Rectal smooth muscle tissue (tissue), 1 donor: ENCODE measurements at regions not wholly inside any gene's neighbourhood (a gene's known extent, or its start where the extent isn't known, plus 50 kb on each side); places are given as distances from the start of the nearest gene placed in this dataset.
"Not testable (repeated sequence)": the region's sequence is repeated elsewhere in the genome, so short reads cannot be mapped to it uniquely, and the experiment has no call there.

Source experiments
- H3K27ac ChIP-seq: one replicate; pipeline ENCODE4 v1.7.0; 2013; ENCODE audit warnings: low read depth, low read length, inconsistent platforms
- H3K27me3 ChIP-seq: one replicate; pipeline ENCODE4 v1.7.0; 2013; ENCODE audit warnings: low read length; ENCODE audit not compliant: control insufficient read depth, insufficient read depth
- H3K36me3 ChIP-seq: one replicate; pipeline ENCODE4 v1.7.0; 2013; ENCODE audit warnings: low read length; ENCODE audit not compliant: control insufficient read depth, insufficient read depth
- H3K4me1 ChIP-seq: one replicate; pipeline ENCODE4 v1.7.0; 2013; ENCODE audit warnings: low read length; ENCODE audit not compliant: control insufficient read depth, insufficient read depth
- H3K4me3 ChIP-seq: one replicate; pipeline ENCODE4 v1.7.0; 2013; ENCODE audit warnings: low read length
- H3K9ac ChIP-seq: one replicate; pipeline ENCODE4 v1.7.0; 2013; ENCODE audit warnings: low read length

GRCh38 chr14:87261621-87262020, 731.4 kb downstream of the GALC start:
- Histone ChIP-seq H3K27ac (no peak overlapping the region), H3K36me3 (no peaks in the 10 kb centered on the region)

DNA sequence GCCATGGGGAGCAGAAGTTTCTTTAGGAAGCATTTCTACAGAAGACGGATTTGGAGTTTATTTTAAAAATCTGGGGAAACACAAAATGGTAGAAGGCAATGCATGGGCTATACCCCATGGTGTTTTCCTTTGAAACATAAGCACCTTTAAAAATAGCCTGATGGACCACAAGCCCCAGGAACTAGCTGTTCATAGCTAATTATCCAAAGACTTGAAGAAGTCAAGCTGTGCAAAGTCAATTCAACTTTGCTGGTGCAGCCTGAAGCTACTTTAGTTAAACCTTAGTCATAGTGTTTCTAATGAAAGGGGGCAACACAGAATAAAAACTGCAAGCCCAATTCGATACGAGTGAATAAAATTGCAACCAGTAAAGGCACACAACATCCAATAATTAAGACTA, 732.5 kb downstream of the GALC start:
- Histone ChIP-seq H3K4me3 (no peak overlapping the region), H3K27me3 (no peaks in the 10 kb centered on the region), H3K27ac (no peak overlapping the region), H3K36me3 (no peaks in the 10 kb centered on the region), H3K9ac (no peak overlapping the region), H3K4me1 (no peaks in the 10 kb centered on the region)

More at GRCh38 chr14:87261621-87262020, 731.4 kb downstream of the GALC start:
- Histone ChIP-seq H3K4me1 (no peaks in the 10 kb centered on the region), H3K9ac (no peak overlapping the region), H3K4me3 (no peak overlapping the region), H3K27me3 (no peaks in the 10 kb centered on the region)

DNA sequence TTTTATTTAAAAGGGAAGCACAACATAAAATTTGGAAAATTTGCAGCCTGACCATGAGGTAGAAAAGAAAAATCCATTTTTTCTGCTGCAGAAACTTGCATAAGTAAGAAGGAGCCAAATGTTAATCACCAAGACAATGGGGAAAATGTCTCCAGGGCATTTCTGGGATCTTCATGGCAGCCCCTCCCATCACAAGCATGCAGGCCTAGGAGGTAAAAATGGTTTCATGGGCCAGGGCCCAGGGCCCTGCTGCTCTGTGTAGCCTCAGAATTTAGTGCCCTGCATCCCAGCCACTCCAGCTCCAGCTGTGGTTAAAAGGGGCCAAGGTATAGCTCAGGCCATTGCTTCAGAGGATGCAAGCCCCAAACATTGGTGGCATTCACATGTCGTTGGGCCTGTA, 735.6 kb downstream of the GALC start:
- H3K36me3 ChIP-seq = no peaks in the 10 kb centered on the region
- no peak overlapping the region for H3K9ac ChIP-seq
- H3K4me1 ChIP-seq = no peaks in the 10 kb centered on the region
- no peaks in the 10 kb centered on the region for H3K27me3 ChIP-seq
- H3K27ac ChIP-seq = no peak overlapping the region
- H3K4me3 ChIP-seq = no peak overlapping the region

- H3K4me1 ChIP-seq = no peaks in the 10 kb centered on the region
- H3K9ac ChIP-seq = no peak overlapping the region
- no peaks in the 10 kb centered on the region for H3K36me3 ChIP-seq
These were observed 737.9 kb downstream of the GALC start for GRCh38 chr14:87255058-87255457.

DNA sequence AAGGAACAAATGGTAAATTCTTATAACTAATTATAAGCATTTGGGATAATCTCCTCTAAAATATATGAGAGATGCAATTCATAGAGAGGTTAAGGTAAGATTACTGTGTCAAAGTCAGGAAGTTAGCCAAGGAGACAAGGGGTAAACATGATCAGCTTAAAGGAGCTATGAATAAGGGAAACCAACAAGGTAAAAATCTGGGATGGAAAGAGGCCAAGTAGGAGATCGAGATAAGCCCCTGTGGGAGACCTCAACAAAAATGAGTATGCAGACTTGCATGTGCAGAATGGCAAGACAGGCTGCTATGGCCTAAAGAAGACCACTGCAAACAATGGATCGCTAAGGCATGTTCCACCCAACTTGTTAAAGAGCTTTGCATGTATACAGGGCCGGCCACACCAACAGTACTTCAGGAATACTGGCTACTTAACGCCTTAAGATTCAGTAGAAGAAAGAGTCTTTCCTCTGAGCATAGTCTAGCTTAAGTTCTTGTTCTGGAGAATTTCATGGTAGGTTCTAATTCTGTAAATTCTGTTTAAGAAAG, 738.6 kb downstream of the GALC start:
- no peak overlapping the region for H3K27ac ChIP-seq
- no peaks in the 10 kb centered on the region for H3K27me3 ChIP-seq
- no peaks in the 10 kb centered on the region for H3K4me1 ChIP-seq
- H3K4me3 ChIP-seq = no peak overlapping the region
- H3K36me3 ChIP-seq = no peaks in the 10 kb centered on the region
- H3K9ac ChIP-seq = no peak overlapping the region

More at GRCh38 chr14:87255058-87255457, 737.9 kb downstream of the GALC start:
- no peaks in the 10 kb centered on the region for H3K27me3 ChIP-seq
- H3K4me3 ChIP-seq = no peak overlapping the region
- H3K27ac ChIP-seq = no peak overlapping the region

DNA sequence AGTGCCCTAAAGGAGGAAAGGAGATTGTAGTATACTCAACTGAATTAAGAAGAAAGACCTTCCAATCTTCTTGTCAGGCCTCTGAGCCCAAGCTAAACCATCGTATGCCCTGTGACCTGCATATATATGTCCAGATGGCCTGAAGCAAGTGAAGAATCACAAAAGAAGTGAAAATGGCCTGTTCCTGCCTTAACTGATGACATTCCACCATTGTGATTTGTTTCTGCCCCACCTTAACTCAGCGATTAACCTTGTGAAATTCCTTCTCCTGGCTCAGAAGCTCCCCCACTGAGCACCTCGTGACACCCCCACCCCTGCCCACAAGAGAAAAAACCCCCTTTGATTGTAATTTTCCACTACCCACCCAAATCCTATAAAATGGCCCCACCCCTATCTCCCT, 739.2 kb downstream of the GALC start:
- not testable (repeated sequence) for H3K27ac ChIP-seq, H3K36me3 ChIP-seq, H3K27me3 ChIP-seq, H3K9ac ChIP-seq, H3K4me3 ChIP-seq, H3K4me1 ChIP-seq

GRCh38 chr14:87252103-87252502, 740.9 kb downstream of the GALC start:
- H3K27me3 ChIP-seq = no peaks in the 10 kb centered on the region
- no peaks in the 10 kb centered on the region for H3K36me3 ChIP-seq
- H3K9ac ChIP-seq = no peak overlapping the region
- H3K27ac ChIP-seq = no peak overlapping the region
- H3K4me1 ChIP-seq = no peaks in the 10 kb centered on the region
- H3K4me3 ChIP-seq = no peak overlapping the region

DNA sequence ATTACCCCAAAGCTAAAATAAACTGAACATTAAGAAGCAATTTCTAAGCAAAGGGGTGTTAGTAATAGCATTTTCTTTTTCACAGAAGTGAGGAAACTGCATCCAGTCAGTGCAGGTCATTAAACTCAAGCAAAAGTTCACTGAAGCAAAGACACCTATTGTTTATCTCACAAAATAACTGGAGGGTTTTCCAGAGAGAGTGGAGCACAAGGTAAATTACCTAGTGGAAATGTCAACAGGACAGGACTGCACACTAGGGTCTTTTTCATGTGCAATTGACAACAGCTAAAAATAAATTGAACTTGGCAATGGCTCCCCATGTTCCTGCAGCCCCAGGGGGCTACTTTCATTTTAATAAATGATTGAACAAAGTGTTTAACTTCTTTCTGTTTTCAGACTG, 742.0 kb downstream of the GALC start:
- Histone ChIP-seq H3K36me3 (no peaks in the 10 kb centered on the region), H3K4me3 (no peak overlapping the region), H3K4me1 (no peaks in the 10 kb centered on the region), H3K27me3 (no peaks in the 10 kb centered on the region), H3K9ac (no peak overlapping the region), H3K27ac (no peak overlapping the region)

- H3K4me3 ChIP-seq = no peak overlapping the region
- H3K9ac ChIP-seq = no peak overlapping the region
- no peaks in the 10 kb centered on the region for H3K36me3 ChIP-seq
- H3K27me3 ChIP-seq = no peaks in the 10 kb centered on the region
- no peaks in the 10 kb centered on the region for H3K4me1 ChIP-seq
- no peak overlapping the region for H3K27ac ChIP-seq
These were observed 751.8 kb downstream of the GALC start for GRCh38 chr14:87241018-87241768.

GRCh38 chr14:87240319-87240718, 752.7 kb downstream of the GALC start:
- not testable (repeated sequence) for H3K27ac ChIP-seq, H3K27me3 ChIP-seq, H3K4me1 ChIP-seq, H3K36me3 ChIP-seq, H3K4me3 ChIP-seq, H3K9ac ChIP-seq

DNA sequence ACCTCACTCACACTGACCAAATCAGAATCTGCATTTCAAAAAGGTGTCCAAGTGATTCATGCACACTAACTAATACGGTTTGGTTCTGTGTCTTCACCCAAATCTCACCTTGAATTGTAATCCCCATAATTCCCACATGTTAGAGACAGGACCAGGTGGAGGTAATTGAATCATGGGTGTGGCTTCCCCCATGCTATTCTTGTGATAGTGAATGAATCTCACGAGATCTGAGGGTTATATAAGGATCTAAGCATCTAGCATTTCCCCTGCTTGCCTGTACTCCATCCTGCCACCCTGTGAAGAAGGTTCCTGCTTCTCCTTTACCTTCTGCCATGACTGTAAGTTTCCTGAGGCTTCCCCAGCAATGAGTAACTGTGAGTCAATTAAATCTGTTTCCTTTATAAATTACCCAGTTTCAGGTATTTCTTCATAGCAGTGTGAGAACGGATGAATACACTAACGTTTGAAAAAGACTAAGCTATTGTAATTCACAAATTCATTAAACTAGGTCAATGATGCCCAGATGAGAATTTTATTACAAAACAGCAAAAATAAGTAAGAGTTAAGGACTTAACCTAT, 759.1 kb downstream of the GALC start:
- Histone ChIP-seq H3K27me3 (no peaks in the 10 kb centered on the region), H3K36me3 (no peaks in the 10 kb centered on the region), H3K9ac (no peak overlapping the region), H3K4me1 (no peaks in the 10 kb centered on the region), H3K27ac (no peak overlapping the region), H3K4me3 (no peak overlapping the region)

- Histone ChIP-seq H3K27me3 (no peaks in the 10 kb centered on the region), H3K9ac (no peak overlapping the region), H3K36me3 (no peaks in the 10 kb centered on the region), H3K27ac (no peak overlapping the region), H3K4me1 (no peaks in the 10 kb centered on the region), H3K4me3 (no peak overlapping the region)
These were observed 759.7 kb downstream of the GALC start for GRCh38 chr14:87233266-87233665.
